Retinal pigment epithelial cell (primary cell): ENCODE measurements at regions not wholly inside any gene's neighbourhood (a gene's known extent, or its start where the extent isn't known, plus 50 kb on each side); places are given as distances from the start of the nearest gene placed in this dataset.

Source experiments
- DNase-seq: peaks from one replicate; pipeline ENCODE4 v3.0.0-alpha.2; 2010; ENCODE audit warnings: low read depth
- H3K4me3 ChIP-seq: 2 replicates; pipeline ENCODE4 v1.5.1; 2011; ENCODE audit warnings: mild to moderate bottlenecking, low read length, control low read depth, moderate library complexity
- TF ChIP-seq, protein P1 (sequence below): conservative IDR thresholded peaks from 2 replicates; pipeline ENCODE4 v1.5.1; 2011; ENCODE audit warnings: low read depth, low read length, control low read depth, inconsistent platforms

DNA sequence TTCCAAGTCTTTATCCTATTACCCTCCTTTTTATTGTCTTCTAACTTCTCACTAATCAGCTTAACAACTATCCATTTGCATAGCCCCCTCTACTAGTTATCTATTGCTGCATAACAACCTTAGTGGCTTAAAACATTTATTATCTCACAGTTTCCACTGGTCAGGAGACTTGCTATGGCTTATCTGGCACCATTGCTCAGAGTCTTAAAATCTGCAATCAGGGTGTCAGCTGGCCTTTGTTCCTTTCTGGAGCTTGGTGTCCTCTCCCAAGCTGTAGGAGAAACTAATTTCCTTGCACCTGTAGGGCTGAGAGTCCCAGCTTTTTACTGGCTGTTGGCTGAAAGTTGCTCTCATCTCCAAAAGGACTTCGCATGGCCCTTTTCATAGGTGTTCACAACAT is 137.0 kb upstream of the SMIM31 start:
- TF ChIP-seq, protein P1, sequence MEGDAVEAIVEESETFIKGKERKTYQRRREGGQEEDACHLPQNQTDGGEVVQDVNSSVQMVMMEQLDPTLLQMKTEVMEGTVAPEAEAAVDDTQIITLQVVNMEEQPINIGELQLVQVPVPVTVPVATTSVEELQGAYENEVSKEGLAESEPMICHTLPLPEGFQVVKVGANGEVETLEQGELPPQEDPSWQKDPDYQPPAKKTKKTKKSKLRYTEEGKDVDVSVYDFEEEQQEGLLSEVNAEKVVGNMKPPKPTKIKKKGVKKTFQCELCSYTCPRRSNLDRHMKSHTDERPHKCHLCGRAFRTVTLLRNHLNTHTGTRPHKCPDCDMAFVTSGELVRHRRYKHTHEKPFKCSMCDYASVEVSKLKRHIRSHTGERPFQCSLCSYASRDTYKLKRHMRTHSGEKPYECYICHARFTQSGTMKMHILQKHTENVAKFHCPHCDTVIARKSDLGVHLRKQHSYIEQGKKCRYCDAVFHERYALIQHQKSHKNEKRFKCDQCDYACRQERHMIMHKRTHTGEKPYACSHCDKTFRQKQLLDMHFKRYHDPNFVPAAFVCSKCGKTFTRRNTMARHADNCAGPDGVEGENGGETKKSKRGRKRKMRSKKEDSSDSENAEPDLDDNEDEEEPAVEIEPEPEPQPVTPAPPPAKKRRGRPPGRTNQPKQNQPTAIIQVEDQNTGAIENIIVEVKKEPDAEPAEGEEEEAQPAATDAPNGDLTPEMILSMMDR = no peak
- no peak for DNase-seq
- H3K4me3 ChIP-seq = no peak overlapping the region

DNA sequence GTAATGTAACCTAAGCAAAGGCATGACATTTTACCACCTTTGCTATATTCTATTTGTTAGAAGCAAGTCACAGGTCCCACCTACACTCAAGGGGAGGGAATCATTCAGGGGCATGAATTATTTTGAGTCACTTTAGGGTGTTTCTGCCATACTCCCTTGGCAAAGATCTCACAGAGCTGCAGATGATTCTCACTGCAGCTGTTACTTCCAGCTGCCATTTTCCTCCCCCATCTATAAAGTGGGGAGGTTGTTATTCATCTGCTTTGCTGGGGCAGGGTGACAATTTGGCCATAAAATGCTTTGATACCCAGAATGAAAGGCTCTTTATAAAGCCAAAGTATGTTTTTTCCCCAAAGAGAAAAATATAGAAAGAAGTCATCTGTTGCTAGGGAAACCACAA is 136.5 kb upstream of the SMIM31 start:
- TF ChIP-seq, protein P1 = no peak
- DNase-seq = no peak
- no peak overlapping the region for H3K4me3 ChIP-seq

DNA sequence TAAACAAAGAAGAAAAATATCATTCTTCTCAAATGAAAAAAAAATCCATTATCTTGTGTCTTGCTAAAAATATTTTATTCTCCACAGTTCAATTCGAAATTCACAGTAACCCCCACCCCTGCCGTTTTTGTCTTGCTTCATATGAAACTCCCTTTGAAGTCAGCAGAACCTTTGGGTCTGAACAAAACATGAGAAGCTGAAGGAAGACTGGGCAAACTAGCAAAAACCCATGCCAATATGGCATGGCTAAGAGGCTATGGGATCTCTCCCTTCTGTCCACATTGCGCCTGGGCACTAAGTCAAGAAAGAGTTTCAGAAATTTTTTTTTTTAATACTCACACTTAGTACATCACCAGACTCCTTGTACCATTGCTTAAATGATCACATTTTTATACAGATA is 136.0 kb upstream of the SMIM31 start:
- TF ChIP-seq, protein P1 = no peak
- DNase-seq = no peak
- no peak overlapping the region for H3K4me3 ChIP-seq

DNA sequence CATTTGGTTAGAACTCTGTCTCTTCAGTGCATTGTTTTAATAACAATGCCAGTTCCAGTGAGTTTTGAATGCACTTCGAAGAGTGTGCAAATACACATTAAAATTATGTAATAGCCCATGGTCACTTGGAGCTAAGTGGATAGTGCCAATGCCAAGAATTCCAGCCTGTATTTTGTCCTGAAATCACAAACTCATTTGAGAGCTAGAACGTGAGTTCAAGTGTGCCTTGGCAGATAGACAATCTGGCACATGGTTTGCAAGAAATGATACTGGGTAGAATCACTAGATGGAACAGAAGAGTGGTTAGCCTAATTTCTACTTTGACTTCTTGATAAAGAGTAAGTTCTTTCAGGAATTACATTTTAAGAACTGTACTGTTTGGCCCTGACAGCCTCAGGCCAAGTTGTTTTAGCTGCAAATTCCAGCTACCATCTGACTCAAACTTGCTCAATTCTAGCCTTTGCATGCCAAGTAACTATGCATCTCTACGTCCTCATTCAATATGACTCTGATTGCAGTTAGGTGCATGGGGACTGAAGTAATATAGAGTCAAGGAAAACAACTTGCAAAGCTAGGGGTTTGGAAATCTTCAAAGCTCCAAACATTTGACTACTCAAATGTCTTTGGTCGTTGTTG is 131.9 kb upstream of the SMIM31 start:
- no peak for DNase-seq
- TF ChIP-seq, protein P1 = no peak
- H3K4me3 ChIP-seq = no peak overlapping the region

DNA sequence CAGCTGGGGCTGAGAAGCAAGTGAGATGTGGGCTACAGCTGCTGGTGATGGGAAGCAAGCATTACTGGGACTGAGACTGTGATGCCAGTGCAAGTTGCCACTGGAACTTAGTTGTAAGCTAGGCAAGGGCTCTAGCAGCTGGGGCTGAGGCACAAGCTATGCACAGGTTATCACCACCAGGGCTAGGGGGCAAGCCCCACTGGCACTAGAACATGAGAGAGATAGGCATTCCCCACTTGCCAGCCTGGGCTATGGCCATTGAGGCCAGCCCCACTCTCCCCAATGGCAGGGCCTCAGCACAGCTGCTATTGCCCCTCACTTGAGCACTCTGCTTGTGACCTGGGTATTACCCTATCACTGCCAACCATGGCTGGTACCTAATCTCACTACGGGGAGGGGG is 130.8 kb upstream of the SMIM31 start:
- H3K4me3 ChIP-seq = no peak overlapping the region
- DNase-seq = no peak
- TF ChIP-seq, protein P1 = no peak

DNA sequence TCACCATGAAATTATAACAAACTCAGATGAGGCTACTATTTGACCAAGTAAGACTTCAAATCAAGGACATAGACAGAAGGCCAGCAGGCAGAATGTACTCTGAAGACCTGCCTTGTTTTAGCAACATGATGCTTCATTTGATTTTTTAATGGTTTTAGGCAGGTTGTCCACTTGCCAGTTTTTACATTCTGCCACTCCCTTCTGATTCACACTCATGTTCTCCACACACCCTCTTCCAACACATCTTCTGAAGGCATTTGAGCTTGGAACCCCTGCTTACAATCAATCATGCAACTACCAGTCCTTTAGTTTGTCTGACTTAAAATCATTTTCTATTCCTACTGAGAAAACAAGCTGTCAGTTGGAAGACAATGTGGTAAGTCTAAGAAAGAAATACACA is 114.9 kb upstream of the SMIM31 start:
- TF ChIP-seq, protein P1 = no peak
- no peak overlapping the region for H3K4me3 ChIP-seq
- no peak for DNase-seq

DNA sequence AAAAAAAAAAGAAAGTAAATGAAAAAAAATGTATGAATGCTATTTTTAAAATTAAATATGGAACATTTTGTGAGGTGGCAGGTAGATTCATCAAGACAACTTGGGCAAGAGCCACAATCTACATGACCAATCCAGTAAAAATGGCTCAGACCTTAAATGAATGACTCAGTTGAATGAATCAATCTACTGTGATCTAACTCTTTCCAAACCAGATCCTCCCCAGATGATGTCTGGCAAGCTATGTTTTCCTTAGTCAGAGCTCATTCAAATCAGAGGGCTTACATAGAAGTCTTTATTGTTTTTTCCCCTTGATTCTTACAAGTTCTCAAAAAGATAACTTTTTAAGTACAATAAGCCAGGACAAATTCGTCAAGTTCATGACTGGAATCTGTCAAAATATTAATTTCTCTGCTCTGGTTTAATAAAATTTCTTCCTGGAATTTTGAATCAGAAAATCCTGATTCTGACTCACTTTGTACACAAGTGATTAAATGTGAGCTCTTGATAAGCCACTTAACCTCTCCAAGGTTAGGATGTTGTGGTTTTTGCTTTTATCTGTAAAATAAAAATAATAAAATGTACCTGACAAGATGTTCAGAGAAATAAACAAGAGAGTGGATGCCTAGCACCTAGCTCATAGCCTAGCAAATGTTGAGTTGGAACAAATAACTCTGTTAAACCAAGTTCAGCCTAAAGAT is 105.6 kb upstream of the SMIM31 start:
- peak; percentile 74 for DNase-seq
- TF ChIP-seq, protein P1 = no peak
- H3K4me3 ChIP-seq = no peak overlapping the region
